Psoas muscle (tissue), 7 donors: ENCODE measurements at regions not wholly inside any gene's neighbourhood (a gene's known extent, or its start where the extent isn't known, plus 50 kb on each side); places are given as distances from the start of the nearest gene placed in this dataset.

Source experiments
- ATAC-seq, 4 donors: fragments of 200-7000 bp; cut with Tn5 transposase; one replicate each; pipeline ENCODE4 v1.9.1; 2020; ENCODE audit warnings: moderate library complexity in 3 of 4, mild to moderate bottlenecking in 2 of 4
- DNase-seq, 2 donors: peaks; one replicate each; pipeline ENCODE4 v3.0.0-alpha.2; 2020
- H3K27ac ChIP-seq: fragments of 200-600 bp; one replicate; pipeline ENCODE4 v1.8.0; 2022
- H3K27me3 ChIP-seq, 3 donors: fragments of 200-600 bp in 1 of 3; one replicate each; pipeline versions ENCODE4 v1.6.1 to v1.8.0; 2013 to 2022; ENCODE audit warnings: low read length in 2 of 3, mild to moderate bottlenecking in 2 of 3, moderate library complexity in 1 of 3; ENCODE audit not compliant: insufficient read depth in 3 of 3
- H3K36me3 ChIP-seq, 2 donors: fragments of 200-600 bp in 1 of 2; one replicate each; pipeline versions ENCODE4 v1.6.1 to v1.8.0; 2013 to 2022; ENCODE audit warnings: low read depth in 1 of 2, mild to moderate bottlenecking in 1 of 2, moderate library complexity in 1 of 2; ENCODE audit not compliant: insufficient read depth in 1 of 2
- H3K4me1 ChIP-seq: fragments of 200-600 bp; one replicate; pipeline ENCODE4 v1.8.0; 2022
- H3K4me3 ChIP-seq: fragments of 200-600 bp; one replicate; pipeline ENCODE4 v1.8.0; 2022; ENCODE audit warnings: mild to moderate bottlenecking
- H3K9me3 ChIP-seq: fragments of 200-600 bp; one replicate; pipeline ENCODE4 v1.8.0; 2022
- CTCF ChIP-seq: fragments of 200-600 bp; IDR thresholded peaks from one replicate; pipeline ENCODE4 v1.8.0; 2022; ENCODE audit warnings: antibody characterized with exemption
- WGBS, 3 donors: extraction: QIAGEN DNeasy Blood & Tissue Kit; methylation state at CpG; one replicate each; pipeline versions ENCODE4 v1.1.6 to v1.1.7; 2013; 5-methylcytosine and 5-hydroxymethylcytosine counted together
- intact Hi-C, 2 donors: fragments of 100-400 bp; cut with DNase I; formaldehyde crosslinking; loops; one replicate each; pipeline versions ENCODE4 v1.11.0 to v1.14.2; 2022
- donor health status: healthy with polysubstance abuse.
- donor health status: DM: no; HTN: no; CAD: no; lungs with moderate emphysema.
- donor health status: Bipolar disorder and iron deficiency.
- donor health status: healthy.
- donor health status: DM: yes; HTN: yes; CAD: no.
- donor health status: DM: no; HTN: no; CAD: no.
- donor health status: DM: yes; HTN: yes; CAD: no.

- TF ChIP-seq CTCF, result no peak
- no peaks in the 10 kb centered on the region for H3K9me3 ChIP-seq
- no peak overlapping the region for H3K27ac ChIP-seq
- DNase-seq (no peak), ATAC-seq (no peak)
- no peak overlapping the region for H3K4me3 ChIP-seq
- 90 to 92% (median 91%) methylated on average over 3 of the region's 3 CpGs for WGBS, 3 donors
- intact Hi-C loops, result loop anchor here in 1 of 2 donors (5.0 kb wide), 1 partner anchor 1850 kb away; no protein-coding TSS in a partner anchor
- no peaks in the 10 kb centered on the region for H3K4me1 ChIP-seq
- H3K27me3 ChIP-seq, result no peaks in the 10 kb centered on the region
- no peaks in the 10 kb centered on the region for H3K36me3 ChIP-seq
Observed at GRCh38 chr10:59082249-59082648, 94.2 kb upstream of the PHYHIPL start.

- Histone ChIP-seq H3K4me3 (no peak overlapping the region), H3K27ac (no peak overlapping the region), H3K27me3 (no peaks in the 10 kb centered on the region), H3K36me3 (no peaks in the 10 kb centered on the region), H3K9me3 (no peaks in the 10 kb centered on the region), H3K4me1 (no peaks in the 10 kb centered on the region)
- ATAC-seq (no peak), DNase-seq (no peak)
- intact Hi-C loops, result no loop called here
- no peak for TF ChIP-seq CTCF
Observed at GRCh38 chr10:59085054-59085453, 91.4 kb upstream of the PHYHIPL start.

GRCh38 chr10:59085711-59086502 is 90.5 kb upstream of the PHYHIPL start:
- no peak for ATAC-seq
- Histone ChIP-seq H3K27ac (no peak overlapping the region), H3K4me1 (no peaks in the 10 kb centered on the region), H3K9me3 (no peaks in the 10 kb centered on the region), H3K4me3 (no peak overlapping the region), H3K36me3 (no peaks in the 10 kb centered on the region), H3K27me3 (no peaks in the 10 kb centered on the region)
- WGBS, 3 donors, result 73 to 76% (median 76%) methylated on average over 6 of the region's 6 CpGs
- no peak for DNase-seq
- intact Hi-C loops, result no loop called here
- TF ChIP-seq CTCF, result no peak

GRCh38 chr10:59087486-59087885 is 89.0 kb upstream of the PHYHIPL start:
- no peak for DNase-seq
- H3K36me3 ChIP-seq, result no peaks in the 10 kb centered on the region
- H3K27ac ChIP-seq, result no peak overlapping the region
- H3K4me1 ChIP-seq, result no peaks in the 10 kb centered on the region
- H3K9me3 ChIP-seq, result no peaks in the 10 kb centered on the region
- no peak for ATAC-seq
- H3K4me3 ChIP-seq, result no peak overlapping the region
- intact Hi-C loops, result no loop called here
- H3K27me3 ChIP-seq, result no peaks in the 10 kb centered on the region
- TF ChIP-seq CTCF, result no peak
